ENCODE measurements at regions not wholly inside any gene's neighbourhood (a gene's known extent, or its start where the extent isn't known, plus 50 kb on each side); places are given as distances from the start of the nearest gene placed in this dataset.

DNA sequence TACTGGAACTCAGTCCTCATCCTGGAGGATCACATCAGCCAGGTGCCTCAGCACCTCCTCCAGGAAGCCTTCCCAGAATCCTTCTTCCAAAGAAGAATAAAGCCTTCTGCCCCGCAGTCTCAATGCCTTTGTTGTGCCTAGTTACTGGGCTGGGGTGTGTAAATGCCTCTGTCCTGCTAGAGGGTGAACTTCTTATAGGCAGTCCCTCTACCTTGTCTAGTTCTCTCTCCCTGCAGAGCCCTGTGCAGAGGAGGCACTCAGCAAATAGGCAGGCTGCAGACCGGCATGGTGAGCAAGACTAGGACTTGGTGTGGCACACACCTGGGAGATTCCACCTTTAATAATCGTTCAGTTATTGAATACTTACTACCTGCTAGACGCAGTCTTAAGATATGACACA is 104.7 kb upstream of the PCBD1 start:
- TF ChIP-seq EP300 (IDR thresholded peaks at IDR 0.05) = no peak
- TF ChIP-seq POLR2A (IDR thresholded peaks at IDR 0.05) = no peak
- TF ChIP-seq, protein P1, sequence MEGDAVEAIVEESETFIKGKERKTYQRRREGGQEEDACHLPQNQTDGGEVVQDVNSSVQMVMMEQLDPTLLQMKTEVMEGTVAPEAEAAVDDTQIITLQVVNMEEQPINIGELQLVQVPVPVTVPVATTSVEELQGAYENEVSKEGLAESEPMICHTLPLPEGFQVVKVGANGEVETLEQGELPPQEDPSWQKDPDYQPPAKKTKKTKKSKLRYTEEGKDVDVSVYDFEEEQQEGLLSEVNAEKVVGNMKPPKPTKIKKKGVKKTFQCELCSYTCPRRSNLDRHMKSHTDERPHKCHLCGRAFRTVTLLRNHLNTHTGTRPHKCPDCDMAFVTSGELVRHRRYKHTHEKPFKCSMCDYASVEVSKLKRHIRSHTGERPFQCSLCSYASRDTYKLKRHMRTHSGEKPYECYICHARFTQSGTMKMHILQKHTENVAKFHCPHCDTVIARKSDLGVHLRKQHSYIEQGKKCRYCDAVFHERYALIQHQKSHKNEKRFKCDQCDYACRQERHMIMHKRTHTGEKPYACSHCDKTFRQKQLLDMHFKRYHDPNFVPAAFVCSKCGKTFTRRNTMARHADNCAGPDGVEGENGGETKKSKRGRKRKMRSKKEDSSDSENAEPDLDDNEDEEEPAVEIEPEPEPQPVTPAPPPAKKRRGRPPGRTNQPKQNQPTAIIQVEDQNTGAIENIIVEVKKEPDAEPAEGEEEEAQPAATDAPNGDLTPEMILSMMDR (IDR thresholded peaks at IDR 0.05) = no peak
- intact Hi-C loops (cut with DNase I) = no loop called here
- Histone ChIP-seq H3K27ac (no peak overlapping the region), H3K36me3 (no peaks in the 10 kb centered on the region), H3K4me1 (ENCODE audit: insufficient read depth) (no peaks in the 10 kb centered on the region), H3K4me3 (no peak overlapping the region), H3K27me3 (no peaks in the 10 kb centered on the region), H3K9me3 (no peaks in the 10 kb centered on the region)
- 86 to 91% (median 90%) methylated on average over 4 of the region's 4 CpGs for WGBS, 3 donors
- no peak for DNase-seq

DNA sequence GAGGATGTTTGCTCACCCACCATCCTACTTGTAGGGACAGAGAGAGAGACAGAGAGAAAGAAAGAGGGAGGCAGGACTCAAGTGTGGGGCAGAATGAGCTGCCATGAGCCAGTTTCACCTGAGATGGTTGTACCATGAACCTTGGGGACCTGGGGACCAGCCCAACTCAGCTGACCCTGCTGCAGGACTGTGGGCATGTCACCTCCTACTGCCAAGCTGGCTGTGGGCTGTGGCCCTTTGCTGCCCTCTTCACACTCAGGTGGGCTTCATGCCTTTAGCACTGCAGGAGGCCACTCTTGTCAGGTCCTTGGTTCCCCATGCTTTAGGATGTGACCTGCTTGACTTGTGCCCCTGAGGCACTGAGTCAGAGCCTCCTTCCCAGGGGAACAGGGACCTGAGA is 108.2 kb upstream of the PCBD1 start:
- Histone ChIP-seq H3K36me3 (no peaks in the 10 kb centered on the region), H3K4me1 (ENCODE audit: insufficient read depth) (no peaks in the 10 kb centered on the region), H3K9me3 (no peaks in the 10 kb centered on the region), H3K27ac (no peak overlapping the region), H3K4me3 (no peak overlapping the region), H3K27me3 (no peaks in the 10 kb centered on the region)
- no peak for DNase-seq
- intact Hi-C loops (cut with DNase I) = no loop called here
- TF ChIP-seq EP300 (IDR thresholded peaks at IDR 0.05) = no peak
- TF ChIP-seq POLR2A (IDR thresholded peaks at IDR 0.05) = no peak
- TF ChIP-seq, protein P1 (IDR thresholded peaks at IDR 0.05) = no peak

DNA sequence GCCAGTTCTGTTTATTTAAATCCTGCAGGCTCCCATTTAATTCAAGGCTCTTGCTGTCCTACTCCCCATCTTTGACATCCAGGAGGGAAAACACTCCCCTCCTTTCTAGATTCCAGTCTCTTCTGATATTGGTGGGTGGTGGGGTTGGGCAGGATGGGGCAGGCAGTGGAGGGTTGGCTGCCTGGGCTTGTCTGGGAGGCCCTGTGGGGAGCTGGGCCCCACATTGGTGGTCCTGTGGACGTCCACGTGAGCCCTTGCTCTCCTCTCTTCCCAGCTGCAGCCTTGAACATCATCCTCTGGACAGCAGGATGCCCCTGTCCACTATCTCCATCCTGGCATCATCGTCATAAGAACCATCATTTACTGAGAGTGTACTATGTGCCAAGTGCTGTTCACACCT is 108.9 kb upstream of the PCBD1 start:
- DNase-seq = no peak
- Histone ChIP-seq H3K4me3 (no peak overlapping the region), H3K9me3 (no peaks in the 10 kb centered on the region), H3K27ac (no peak overlapping the region), H3K36me3 (no peaks in the 10 kb centered on the region), H3K27me3 (no peaks in the 10 kb centered on the region), H3K4me1 (ENCODE audit: insufficient read depth) (no peaks in the 10 kb centered on the region)
- WGBS, 3 donors = 51 to 65% (median 53%) methylated on average over 3 of the region's 3 CpGs
- TF ChIP-seq, protein P1 (IDR thresholded peaks at IDR 0.05) = no peak
- no peak for TF ChIP-seq EP300 (IDR thresholded peaks at IDR 0.05)
- no peak for TF ChIP-seq POLR2A (IDR thresholded peaks at IDR 0.05)
- intact Hi-C loops (cut with DNase I) = no loop called here

DNA sequence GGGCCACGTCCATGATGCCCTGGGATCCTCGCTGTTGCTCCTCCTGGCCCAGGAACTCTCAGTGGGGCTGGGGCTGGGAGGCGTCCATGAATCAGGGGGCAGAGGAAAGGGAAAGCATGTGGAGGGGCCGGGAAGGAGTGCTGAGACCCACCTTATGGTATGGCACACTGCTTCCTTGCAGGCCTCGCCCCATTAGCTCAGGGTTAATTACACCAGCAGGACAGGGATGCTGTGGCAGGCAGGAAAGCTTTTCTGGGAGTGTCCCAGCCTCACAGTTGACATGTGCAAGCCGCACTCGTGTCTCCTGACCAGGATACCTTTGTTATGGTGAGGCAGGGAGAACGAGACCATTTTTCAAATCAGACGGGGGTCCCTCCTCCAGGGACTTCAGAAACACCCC is 109.7 kb upstream of the PCBD1 start:
- TF ChIP-seq POLR2A (IDR thresholded peaks at IDR 0.05) = no peak
- TF ChIP-seq, protein P1 (IDR thresholded peaks at IDR 0.05) = no peak
- TF ChIP-seq EP300 (IDR thresholded peaks at IDR 0.05) = no peak
- Histone ChIP-seq H3K36me3 (no peaks in the 10 kb centered on the region), H3K27ac (no peak overlapping the region), H3K27me3 (no peaks in the 10 kb centered on the region), H3K9me3 (no peaks in the 10 kb centered on the region), H3K4me3 (no peak overlapping the region), H3K4me1 (ENCODE audit: insufficient read depth) (no peaks in the 10 kb centered on the region)
- DNase-seq = no peak
- WGBS, 3 donors = 85 to 90% (median 89%) methylated on average over 9 of the region's 9 CpGs
- intact Hi-C loops (cut with DNase I) = no loop called here

DNA sequence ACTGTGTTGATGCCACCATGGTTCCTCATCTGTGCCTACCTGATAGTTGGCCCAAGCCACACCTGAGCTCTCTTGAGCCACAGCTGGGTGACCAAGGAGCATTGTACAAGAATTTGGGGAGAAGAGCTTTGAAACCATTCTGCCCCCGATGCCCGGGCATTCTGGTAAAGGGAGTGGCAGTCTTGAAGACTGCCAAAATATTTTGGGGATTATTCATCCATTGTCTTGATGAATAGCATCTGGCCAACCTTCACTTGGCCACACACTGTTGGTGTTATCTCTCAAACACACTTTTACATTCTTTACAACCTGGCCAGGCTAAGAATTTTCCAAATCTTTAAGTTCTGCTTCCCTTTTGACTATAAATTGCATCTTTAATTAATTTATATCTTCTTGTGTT is 113.1 kb upstream of the PCBD1 start:
- Histone ChIP-seq H3K36me3 (no peaks in the 10 kb centered on the region), H3K4me3 (no peak overlapping the region), H3K9me3 (no peaks in the 10 kb centered on the region), H3K27me3 (no peaks in the 10 kb centered on the region), H3K4me1 (ENCODE audit: insufficient read depth) (no peaks in the 10 kb centered on the region), H3K27ac (no peak overlapping the region)
- no peak for TF ChIP-seq POLR2A (IDR thresholded peaks at IDR 0.05)
- TF ChIP-seq EP300 (IDR thresholded peaks at IDR 0.05) = no peak
- TF ChIP-seq, protein P1 (IDR thresholded peaks at IDR 0.05) = no peak
- no peak for DNase-seq
- intact Hi-C loops (cut with DNase I) = no loop called here
- WGBS, 3 donors = 79 to 83% (median 81%) methylated on average over 2 of the region's 2 CpGs

All from ovary (tissue), 7 donors.